ENCODE measurements at regions not wholly inside any gene's neighbourhood (a gene's known extent, or its start where the extent isn't known, plus 50 kb on each side); places are given as distances from the start of the nearest gene placed in this dataset.
A peak's percentile ranks its signal among the peaks of the same experiment; 100 is the strongest.

GRCh38 chr15:31456354-31457060 is 129.9 kb downstream of the KLF13 start:
- no peak for DNase-seq

DNA sequence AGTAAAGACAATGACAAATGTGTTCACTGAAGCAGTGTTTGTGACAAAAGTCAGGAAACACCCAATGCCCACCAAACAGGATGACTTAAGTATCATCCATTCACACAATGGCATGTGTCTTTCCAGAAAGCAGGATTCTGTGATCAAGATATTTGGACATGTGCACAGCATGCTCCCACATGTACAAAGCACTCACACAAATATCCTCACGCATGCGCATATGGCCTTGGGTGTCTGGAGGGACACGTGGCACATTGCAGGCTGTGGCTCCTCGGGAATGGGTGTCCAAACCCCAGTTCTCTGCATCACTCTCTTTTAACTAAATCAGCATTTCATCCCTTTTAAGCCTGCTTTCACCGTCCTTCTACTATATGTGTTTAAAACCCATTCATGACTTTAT is 130.5 kb downstream of the KLF13 start:
- peak; percentile 66 for DNase-seq

DNA sequence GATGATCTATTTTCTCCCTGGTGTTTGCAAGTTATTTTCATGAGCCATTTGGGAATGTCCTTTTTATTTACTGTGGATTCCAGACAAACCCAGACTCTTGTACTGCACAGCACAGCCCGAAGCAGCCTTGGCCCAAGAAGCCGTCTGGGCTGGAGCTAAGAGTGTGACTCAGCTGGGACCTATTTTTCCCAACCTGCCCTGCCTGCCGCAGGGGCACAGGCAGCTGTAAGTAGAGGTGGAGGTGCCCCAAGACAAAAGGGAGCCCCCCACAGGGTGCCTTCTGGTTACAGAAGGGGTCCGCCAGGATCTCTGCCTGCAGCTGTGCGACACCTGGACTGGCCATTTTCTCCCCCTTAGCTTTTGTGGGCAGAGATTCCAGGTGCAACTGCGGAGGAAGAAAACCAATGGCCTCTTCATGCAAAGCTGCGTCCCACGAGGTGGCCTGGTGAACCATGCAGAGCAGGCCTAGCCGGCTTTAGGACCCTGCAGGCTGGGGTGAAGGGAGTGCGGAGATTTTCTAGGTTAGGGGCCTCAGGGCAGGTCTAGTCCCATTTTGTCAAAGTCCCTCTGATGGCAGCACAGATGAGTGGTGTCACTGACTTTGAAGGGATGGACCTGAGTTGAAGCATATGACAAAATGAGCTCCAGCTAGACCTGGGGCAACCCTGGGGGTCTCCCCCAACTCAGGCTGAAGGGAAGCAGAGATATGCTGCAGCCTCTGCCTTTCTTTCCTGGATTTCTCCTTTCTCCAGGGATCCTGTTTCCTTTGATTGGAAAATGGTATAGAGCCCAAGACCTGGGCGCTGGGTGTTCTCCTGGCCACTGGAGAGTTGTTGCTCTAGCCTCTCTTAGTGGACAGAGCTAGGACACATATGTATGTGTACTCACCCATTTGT is 131.2 kb downstream of the KLF13 start:
- DNase-seq = peak; percentile 74

DNA sequence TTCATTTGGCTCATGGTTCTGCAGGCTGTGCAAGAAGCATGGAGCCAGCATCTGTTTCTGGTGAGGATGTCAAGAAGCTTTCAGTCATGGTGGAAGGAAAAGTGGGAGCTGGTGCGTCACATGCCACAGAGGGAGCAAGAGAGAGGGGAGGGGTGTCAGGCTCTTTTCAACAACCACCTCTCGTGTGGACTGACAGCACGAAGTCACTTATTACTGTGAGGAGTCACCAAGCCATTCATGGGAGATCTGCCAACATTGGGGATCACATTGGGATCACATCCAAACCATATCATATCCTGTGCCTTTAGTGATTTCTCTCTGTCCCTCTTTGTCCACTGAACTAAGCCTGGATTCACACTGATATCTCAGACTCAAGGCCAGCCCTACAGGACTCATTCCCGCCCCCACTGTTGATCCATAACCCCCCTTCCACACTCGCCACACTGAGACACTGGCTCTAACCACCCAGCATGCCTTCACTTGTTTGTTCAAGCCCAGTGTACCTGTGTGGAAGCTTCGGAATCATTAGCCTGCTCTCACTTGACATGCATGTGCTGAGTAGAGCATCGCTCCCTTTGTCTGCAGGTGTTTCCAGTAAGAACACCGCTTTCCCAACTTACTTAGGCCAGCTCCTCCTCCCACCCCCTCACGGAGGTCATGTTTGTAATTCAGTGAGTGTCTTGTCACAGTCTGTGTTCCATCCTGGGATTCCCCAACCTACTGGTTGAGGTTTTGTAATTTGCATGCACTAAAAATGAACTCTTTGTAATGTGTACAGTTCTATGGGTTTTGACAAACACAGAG is 132.2 kb downstream of the KLF13 start:
- no peak for DNase-seq

DNA sequence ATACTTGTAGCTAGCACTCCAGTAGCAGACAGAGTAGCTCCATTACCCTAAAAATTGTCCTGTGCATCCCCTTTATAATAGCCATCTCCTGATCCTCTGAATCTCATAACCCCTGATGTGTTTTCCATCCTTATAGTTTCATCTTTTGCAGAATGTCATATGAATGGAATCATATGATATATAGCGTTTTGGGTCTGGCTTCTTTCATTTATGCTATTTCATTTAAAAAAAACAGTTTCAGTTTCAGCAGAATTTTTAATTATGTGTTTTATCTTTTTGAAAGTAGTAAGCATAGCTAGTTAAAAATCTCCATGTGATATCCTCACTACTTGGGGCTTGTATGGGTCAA is 132.7 kb downstream of the KLF13 start:
- DNase-seq = no peak

GRCh38 chr15:31461375-31461774 is 134.7 kb downstream of the KLF13 start:
- no peak for DNase-seq

- DNase-seq = no peak
These were observed 135.4 kb downstream of the KLF13 start for GRCh38 chr15:31461911-31462480.

DNA sequence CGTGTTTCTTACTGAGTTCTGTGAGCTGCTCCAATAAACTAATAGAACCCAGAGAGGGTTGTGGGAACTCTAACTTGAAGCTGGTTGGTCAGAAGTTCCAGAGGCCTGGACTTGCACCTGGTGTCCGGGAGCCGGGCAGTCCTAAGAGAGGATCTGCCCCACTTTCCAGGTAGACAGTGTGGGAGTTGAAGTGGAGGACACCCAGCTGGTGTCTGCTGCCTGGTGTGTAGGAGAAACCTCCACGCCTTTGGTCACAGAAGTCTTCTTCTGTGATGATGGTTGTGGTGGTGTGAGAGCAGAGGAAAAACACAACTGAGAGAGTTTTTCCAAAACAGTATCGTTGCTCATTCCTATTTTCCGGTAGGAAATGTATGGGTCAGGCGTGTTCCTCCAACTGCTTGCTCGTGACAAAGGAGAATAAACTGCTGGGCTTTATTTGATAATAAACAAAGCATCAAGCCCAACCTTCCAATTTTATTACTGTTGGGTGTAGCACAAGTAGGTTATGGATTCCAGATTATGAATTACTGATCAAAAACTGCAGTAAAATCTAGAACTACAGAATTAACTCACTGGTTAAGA is 137.0 kb downstream of the KLF13 start:
- no peak for DNase-seq

- no peak for DNase-seq
These were observed 137.8 kb downstream of the KLF13 start for GRCh38 chr15:31464216-31465082.

DNA sequence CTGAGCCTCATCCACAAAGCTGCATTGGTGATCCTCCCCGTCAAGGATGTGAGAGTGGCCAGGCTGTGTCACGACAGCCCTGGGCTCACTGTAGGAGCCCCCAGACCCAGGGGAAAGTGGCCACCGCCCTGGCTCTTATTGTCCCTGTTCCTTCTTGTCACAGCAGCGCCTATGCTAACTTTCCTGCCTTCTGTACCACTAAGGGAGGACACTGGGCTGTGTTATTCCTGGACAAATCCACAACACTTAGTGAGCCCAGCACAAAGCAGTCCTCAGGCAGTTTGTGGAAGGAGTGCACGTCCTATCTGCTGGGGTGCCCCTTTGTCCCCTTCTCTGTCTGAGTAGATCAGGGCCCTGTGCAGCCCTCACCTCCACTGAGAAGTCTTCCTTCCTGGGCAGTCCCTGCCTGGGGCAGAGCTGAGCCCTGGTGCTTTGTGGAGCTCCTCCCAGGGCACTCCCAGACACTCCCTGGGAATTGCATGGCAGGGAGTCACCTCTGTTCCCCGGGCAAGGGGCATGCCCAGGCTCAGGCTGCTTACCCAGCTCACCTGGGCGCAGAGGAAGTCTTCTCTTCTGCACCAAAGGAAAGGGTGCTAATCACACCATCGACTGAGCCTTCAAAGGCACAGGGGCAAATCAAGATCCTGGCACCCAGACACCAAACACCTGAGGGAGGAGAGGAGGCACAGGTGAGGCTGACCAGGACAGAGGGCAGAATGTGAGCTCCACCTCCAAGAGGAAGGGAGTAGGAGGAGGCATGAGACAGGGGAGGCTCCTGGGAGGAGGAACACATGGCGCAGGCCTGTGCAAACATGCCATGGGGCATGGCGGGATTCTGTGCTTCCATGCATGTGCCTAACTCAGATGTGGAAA is 138.7 kb downstream of the KLF13 start:
- no peak for DNase-seq

DNA sequence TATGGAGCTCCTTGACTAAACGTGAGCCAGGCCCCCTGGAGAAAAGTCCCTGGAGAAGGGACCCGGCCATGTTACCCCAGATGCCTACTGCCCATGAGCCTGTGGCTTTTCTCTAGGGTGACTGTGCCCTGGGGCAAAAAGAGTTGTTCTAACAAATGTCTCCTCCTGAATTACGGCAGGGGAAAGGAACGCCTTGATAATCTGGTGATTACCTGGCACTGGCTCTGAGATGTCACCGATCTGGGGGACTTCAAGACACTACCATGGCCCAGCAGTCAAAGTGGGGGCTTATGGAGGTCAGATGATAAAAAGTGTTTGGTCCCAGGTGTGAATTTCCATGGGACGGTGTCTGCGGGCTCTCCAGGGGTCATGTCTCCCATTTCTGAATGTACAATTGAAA is 140.7 kb downstream of the KLF13 start:
- DNase-seq = no peak

- DNase-seq = no peak
These were observed 142.5 kb downstream of the KLF13 start for GRCh38 chr15:31468911-31469785.

GRCh38 chr15:31469786-31470525 is 143.3 kb downstream of the KLF13 start:
- DNase-seq = no peak

DNA sequence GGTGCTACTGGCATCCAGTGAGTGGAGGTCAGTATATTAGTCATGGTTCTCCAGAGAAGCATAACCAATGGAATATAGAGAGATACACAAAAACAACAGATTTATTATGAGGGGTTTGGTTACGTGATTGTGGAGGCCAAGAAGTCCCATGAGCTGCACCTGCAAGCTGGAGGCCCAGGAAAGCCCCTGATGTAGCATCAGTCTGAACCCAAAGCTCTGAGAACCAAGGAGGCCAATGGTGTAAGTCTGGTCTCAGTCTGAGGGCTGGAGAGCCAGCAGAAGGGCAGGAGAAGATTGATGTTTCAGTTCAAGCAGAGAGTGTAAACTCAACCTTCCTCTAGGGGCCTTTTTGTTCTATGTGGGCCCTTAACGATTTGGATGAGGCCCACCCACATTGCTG is 144.1 kb downstream of the KLF13 start:
- no peak for DNase-seq

DNA sequence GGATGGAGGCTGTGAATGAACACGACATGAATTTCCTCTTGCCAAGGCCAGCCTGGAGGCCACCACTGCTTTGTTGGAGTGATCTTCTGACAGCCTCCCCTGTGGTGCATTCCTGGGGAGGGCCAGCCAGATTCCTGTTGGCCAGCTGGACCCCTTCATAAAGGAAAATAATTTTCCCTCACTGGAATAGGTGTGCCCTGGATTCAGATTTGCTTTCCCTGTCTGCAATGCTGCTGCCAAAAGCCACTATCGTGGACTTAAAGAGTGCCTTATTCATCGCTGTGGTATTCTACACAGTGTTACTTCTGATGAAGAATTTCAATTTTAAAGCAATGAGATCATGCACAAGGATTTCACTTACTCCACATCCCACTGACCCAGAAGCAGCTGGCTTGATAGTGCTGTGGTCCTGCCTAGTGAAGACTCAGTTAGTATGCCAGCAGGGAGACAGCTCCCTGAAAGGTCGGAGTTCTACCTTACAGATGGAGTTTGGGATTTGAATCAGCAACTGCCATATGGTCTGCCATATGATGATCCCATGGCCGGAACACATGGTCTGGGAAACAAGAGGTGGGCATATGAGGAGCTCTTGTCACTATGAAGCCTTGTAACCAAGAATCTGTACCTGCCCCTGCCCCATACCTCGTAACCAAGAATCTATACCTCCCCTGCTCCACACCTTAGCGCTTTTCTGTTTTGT is 145.2 kb downstream of the KLF13 start:
- DNase-seq = peak; percentile 97

DNA sequence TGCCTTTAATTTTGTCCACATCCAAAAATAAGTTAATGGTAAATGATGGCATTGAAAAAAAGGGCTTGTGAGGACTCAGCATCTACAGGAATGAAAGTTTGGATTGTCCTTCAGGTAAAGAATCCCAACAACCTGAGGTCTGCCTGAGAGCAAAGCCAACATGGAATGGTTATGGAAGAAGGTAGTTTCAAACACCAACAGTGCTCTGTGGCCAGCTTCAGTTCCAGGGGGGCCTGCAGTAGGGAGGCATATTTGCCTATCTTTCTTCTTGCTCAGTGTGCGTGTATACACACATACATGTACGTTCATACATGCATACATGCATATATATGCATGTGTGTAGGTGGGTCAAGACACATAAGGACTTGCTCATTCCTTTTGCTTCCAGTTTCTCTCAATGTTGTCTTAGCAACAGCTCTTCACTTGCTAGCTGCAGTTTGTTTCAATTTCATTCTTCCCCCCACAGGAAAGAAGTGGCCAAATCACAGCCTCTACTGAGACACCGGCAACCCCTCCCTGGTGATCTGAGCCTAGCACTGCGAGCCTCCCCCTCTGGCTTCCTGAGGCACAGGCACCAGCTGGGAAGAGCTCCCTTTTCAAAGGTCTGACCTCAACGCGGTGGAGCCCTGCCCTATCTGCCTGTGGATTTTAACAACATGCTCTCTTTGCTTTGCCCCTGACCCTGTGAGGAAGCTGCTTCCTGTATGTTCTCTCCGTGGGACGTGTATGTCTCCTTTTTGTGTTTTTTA is 146.2 kb downstream of the KLF13 start:
- peak; percentile 69 for DNase-seq

- DNase-seq = no peak
These were observed 146.9 kb downstream of the KLF13 start for GRCh38 chr15:31473385-31474058.

Measured in fibroblast of skin of back (primary cell).